Panc1 (cell line): ENCODE measurements at regions not wholly inside any gene's neighbourhood (a gene's known extent, or its start where the extent isn't known, plus 50 kb on each side); places are given as distances from the start of the nearest gene placed in this dataset.

Experiments used
- CTCF ChIP-seq: fragments of 450-650 bp; IDR thresholded peaks from 2 replicates; pipeline ENCODE4 v1.5.1; 2017; ENCODE audit warnings: mild to moderate bottlenecking
- POLR2AphosphoS5 ChIP-seq: IDR thresholded peaks from 2 replicates; pipeline ENCODE4 v1.6.1; 2012; ENCODE audit warnings: mild to moderate bottlenecking, low read depth, low read length, moderate library complexity
- REST ChIP-seq, 2 experiments: IDR thresholded peaks; 2 replicates each; pipeline ENCODE4 v1.6.1; 2011 to 2012; ENCODE audit warnings: low read depth in 2 of 2, control low read depth in 1 of 2, low read length in 1 of 2, mild to moderate bottlenecking in 1 of 2, moderate library complexity in 1 of 2; ENCODE audit not compliant: insufficient read depth in 1 of 2
- TCF7L2 ChIP-seq: IDR thresholded peaks from 2 replicates; pipeline ENCODE4 v1.6.1; 2011; ENCODE audit warnings: mild to moderate bottlenecking, low read depth, low read length, inconsistent platforms

- no peak for TF ChIP-seq CTCF
- TF ChIP-seq POLR2AphosphoS5, result no peak
- TF ChIP-seq REST (IDR thresholded peaks at IDR 0.05; ENCODE audit: insufficient read depth in 1 of 2, low read depth in 2 of 2, low read length in 1 of 2), result no peak
- TF ChIP-seq TCF7L2, result no peak
These were observed 1591.4 kb downstream of the REEP3 start for GRCh38 chr10:65112573-65112972.
